ENCODE measurements at regions not wholly inside any gene's neighbourhood (a gene's known extent, or its start where the extent isn't known, plus 50 kb on each side); places are given as distances from the start of the nearest gene placed in this dataset.

DNA sequence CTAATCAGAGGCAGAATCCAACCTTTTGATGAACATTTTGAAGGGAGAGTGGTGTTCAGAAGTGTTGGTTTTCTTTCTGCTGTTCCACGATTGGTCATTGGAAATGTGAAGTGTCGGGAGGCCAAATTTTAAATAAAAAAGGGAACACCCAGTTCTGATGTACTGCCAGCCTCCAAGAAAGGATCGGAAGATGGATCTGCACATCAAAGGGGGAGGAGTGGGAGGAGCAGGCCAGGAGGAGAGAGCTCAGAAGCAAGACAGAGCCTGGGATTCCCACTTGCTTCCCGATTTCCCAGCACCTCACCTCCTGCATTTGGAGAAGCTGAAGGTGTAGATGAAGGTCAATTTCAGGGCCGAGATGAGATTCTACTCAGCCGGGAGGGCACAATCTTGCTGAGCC, 55.9 kb upstream of the NAA20 start:
- no peak for TF ChIP-seq EP300 (IDR thresholded peaks at IDR 0.05)
- TF ChIP-seq, protein P1, sequence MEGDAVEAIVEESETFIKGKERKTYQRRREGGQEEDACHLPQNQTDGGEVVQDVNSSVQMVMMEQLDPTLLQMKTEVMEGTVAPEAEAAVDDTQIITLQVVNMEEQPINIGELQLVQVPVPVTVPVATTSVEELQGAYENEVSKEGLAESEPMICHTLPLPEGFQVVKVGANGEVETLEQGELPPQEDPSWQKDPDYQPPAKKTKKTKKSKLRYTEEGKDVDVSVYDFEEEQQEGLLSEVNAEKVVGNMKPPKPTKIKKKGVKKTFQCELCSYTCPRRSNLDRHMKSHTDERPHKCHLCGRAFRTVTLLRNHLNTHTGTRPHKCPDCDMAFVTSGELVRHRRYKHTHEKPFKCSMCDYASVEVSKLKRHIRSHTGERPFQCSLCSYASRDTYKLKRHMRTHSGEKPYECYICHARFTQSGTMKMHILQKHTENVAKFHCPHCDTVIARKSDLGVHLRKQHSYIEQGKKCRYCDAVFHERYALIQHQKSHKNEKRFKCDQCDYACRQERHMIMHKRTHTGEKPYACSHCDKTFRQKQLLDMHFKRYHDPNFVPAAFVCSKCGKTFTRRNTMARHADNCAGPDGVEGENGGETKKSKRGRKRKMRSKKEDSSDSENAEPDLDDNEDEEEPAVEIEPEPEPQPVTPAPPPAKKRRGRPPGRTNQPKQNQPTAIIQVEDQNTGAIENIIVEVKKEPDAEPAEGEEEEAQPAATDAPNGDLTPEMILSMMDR (IDR thresholded peaks at IDR 0.05): no peak

All from tibial nerve (tissue), 4 donors.